Heart right ventricle (tissue), 16 donors: ENCODE measurements at regions not wholly inside any gene's neighbourhood (a gene's known extent, or its start where the extent isn't known, plus 50 kb on each side); places are given as distances from the start of the nearest gene placed in this dataset.

ENCODE experiments used
- ATAC-seq, 8 donors: fragments of 200-7000 bp; cut with Tn5 transposase; one replicate each; pipeline ENCODE4 v1.9.1; 2020; ENCODE audit warnings: mild to moderate bottlenecking in 8 of 8, moderate library complexity in 8 of 8, moderate number of reproducible peaks in 1 of 8
- DNase-seq, 2 donors: peaks; one replicate each; pipeline ENCODE4 v3.0.0-alpha.2; 2020
- H3K27ac ChIP-seq, 10 donors: fragments of 200-600 bp; sonication (generic) in 2 of 10; one replicate each; pipeline versions ENCODE4 v1.5.0 to v1.8.0; 2020 to 2022; ENCODE audit warnings: mild to moderate bottlenecking in 3 of 10
- H3K27me3 ChIP-seq, 7 donors: fragments of 200-600 bp; one replicate each; pipeline ENCODE4 v1.8.0; 2021 to 2022; ENCODE audit warnings: mild to moderate bottlenecking in 2 of 7
- H3K36me3 ChIP-seq, 9 donors: fragments of 200-600 bp; sonication (generic) in 1 of 9; one replicate each; pipeline versions ENCODE4 v1.5.0 to v1.8.0; 2020 to 2022; ENCODE audit warnings: mild to moderate bottlenecking in 2 of 9
- H3K4me1 ChIP-seq, 9 donors: fragments of 200-600 bp; sonication (generic) in 1 of 9; one replicate each; pipeline versions ENCODE4 v1.5.0 to v1.8.0; 2020 to 2022; ENCODE audit warnings: mild to moderate bottlenecking in 4 of 9
- H3K4me3 ChIP-seq, 10 donors: fragments of 200-600 bp; sonication (generic) in 2 of 10; one replicate each; pipeline versions ENCODE4 v1.5.0 to v1.8.0; 2020 to 2022; ENCODE audit warnings: mild to moderate bottlenecking in 7 of 10, moderate library complexity in 2 of 10
- H3K9me3 ChIP-seq, 11 donors: fragments of 200-600 bp in 10 of 11; sonication (generic) in 2 of 11; one replicate each; pipeline versions ENCODE4 v1.5.0 to v1.8.0; 2013 to 2022; ENCODE audit warnings: mild to moderate bottlenecking in 2 of 11, control low read depth in 1 of 11, moderate library complexity in 1 of 11
- WGBS, 2 donors: extraction: QIAGEN DNeasy Blood & Tissue Kit; methylation state at CpG; one replicate each; pipeline ENCODE4 v1.1.7; 2013; ENCODE audit warnings: inconsistent platforms in 1 of 2; 5-methylcytosine and 5-hydroxymethylcytosine counted together
- intact Hi-C, 10 donors: fragments of 100-400 bp; cut with DNase I; formaldehyde crosslinking; loops; one replicate each; pipeline versions ENCODE4 v1.11.1 to v1.14.2; 2022
- TF ChIP-seq, protein P1 (sequence below), 9 donors: fragments of 200-600 bp; sonication (generic) in 2 of 9; IDR thresholded peaks; one replicate each; pipeline versions ENCODE4 v1.5.0 to v1.8.0; 2021 to 2022; ENCODE audit warnings: antibody characterized with exemption in 9 of 9, mild to moderate bottlenecking in 5 of 9, moderate library complexity in 1 of 9
- donor health status: Arrhythmogenic right ventricular cardiomyopathy.
- donor health status: ischemic (EF 13 %, LVEDD 7.1; RV severe dilation, severe dysfunction).
- donor health status: healthy with polysubstance abuse.
- donor health status: DM: no; HTN: yes; CAD: no.
- donor health status: DM: no; HTN: no; CAD: no.
- donor health status: ischemic (EF 25% LVEDD 6.9; RV normal size, moderate dysfunction).
- donor health status: ischemic (EF 25% LVEDD 5.7; RV mildly dilated, moderate dysfunction).
- donor health status: healthy.
- donor health status: DM: yes; HTN: yes; CAD: no.
- donor health status: Ischemic cardiomyopathy.
- donor health status: ischemic (EF 35%, LVEDD 5.7; RV mildly dilated, moderate dysfunction).
- donor health status: nonischemic (EF 11% LVEDD 7.7; RV severe dilation, severe dysfunction).
- donor health status: DM: yes; HTN: yes; CAD: no.
- donor health status: PGD.
- donor health status: ischemic (EF 29% LVEDD 5.4; RV normal size, mild dysfunction).
- donor health status: nonischemic (EF 23%, LVEDD 6.1; RV moderate dilation, normal function).

DNA sequence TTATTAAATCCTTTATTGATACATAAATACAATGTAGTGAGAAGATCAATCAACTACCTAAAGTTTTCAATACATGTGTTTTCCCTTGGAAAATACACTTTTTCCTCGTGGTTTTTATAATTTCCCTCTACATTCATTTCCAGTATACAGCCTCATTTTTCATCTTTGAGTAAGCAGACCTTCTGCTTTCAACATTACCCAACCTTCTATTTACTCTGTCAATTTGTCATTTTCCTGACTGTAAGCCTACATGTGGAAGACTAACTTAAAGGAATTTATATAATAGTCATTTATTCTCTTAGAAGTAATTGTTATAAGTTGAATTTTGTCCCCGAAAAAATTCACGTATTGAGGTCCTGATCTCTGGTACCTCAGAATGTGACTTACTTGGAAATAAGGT lies 594.0 kb downstream of the NUP35 start:
- intact Hi-C loops, result no loop called here
- no peaks in the 10 kb centered on the region for H3K4me1 ChIP-seq
- TF ChIP-seq, protein P1, sequence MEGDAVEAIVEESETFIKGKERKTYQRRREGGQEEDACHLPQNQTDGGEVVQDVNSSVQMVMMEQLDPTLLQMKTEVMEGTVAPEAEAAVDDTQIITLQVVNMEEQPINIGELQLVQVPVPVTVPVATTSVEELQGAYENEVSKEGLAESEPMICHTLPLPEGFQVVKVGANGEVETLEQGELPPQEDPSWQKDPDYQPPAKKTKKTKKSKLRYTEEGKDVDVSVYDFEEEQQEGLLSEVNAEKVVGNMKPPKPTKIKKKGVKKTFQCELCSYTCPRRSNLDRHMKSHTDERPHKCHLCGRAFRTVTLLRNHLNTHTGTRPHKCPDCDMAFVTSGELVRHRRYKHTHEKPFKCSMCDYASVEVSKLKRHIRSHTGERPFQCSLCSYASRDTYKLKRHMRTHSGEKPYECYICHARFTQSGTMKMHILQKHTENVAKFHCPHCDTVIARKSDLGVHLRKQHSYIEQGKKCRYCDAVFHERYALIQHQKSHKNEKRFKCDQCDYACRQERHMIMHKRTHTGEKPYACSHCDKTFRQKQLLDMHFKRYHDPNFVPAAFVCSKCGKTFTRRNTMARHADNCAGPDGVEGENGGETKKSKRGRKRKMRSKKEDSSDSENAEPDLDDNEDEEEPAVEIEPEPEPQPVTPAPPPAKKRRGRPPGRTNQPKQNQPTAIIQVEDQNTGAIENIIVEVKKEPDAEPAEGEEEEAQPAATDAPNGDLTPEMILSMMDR (IDR thresholded peaks at IDR 0.05), result no peak
- no peaks in the 10 kb centered on the region for H3K27me3 ChIP-seq
- H3K27ac ChIP-seq, result no peak overlapping the region
- WGBS, 2 donors, result 63 to 64% methylated on average over 3 of the region's 3 CpGs
- H3K36me3 ChIP-seq, result no peaks in the 10 kb centered on the region
- H3K9me3 ChIP-seq, result no peaks in the 10 kb centered on the region
- no peak overlapping the region for H3K4me3 ChIP-seq
- ATAC-seq (no peak), DNase-seq (no peak)

DNA sequence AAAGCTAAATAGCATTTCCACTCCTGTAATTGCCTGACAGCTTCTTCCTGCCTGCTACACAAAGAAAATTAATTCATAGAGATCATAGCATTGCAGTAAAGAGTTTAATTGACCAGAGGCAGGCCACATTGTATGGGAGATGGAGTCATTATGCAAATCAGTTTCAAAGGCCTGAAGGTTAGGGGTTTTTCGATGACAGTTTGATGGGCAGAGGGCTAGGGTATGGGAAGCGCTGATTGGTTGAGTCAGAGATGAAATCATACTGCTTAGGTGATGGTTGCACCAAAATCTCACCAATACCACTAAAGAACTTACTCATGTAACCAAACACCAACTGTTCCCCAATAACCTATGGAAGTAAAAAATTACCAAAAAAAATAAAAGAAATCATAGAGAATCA lies 599.0 kb downstream of the NUP35 start:
- WGBS, 2 donors, result 85 to 93% methylated on average over 2 of the region's 2 CpGs
- H3K4me3 ChIP-seq, result no peak overlapping the region
- ATAC-seq (no peak), DNase-seq (no peak)
- TF ChIP-seq, protein P1 (IDR thresholded peaks at IDR 0.05), result no peak
- no peaks in the 10 kb centered on the region for H3K27me3 ChIP-seq
- no peaks in the 10 kb centered on the region for H3K4me1 ChIP-seq
- no peak overlapping the region for H3K27ac ChIP-seq
- intact Hi-C loops, result no loop called here
- no peaks in the 10 kb centered on the region for H3K9me3 ChIP-seq
- H3K36me3 ChIP-seq, result no peaks in the 10 kb centered on the region

DNA sequence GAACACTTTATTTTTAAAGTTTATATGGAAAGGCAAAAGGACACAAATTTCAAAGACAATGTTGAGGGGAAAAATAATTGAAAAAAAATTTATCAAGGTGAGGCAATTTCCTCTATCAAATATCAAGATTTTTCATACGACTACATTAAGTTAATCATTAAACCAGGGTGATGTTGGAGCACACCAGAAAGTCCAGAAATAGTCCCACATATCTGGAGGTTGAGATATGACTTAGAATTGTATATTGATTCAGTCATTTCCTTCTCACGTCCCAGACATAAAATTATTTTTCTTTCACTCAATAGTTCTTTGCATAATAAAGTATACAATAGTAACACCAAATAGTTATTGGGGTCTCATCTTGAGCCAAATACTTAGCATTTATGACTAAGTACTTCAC lies 605.1 kb downstream of the NUP35 start:
- H3K9me3 ChIP-seq, result no peaks in the 10 kb centered on the region
- DNase-seq (no peak), ATAC-seq (no peak)
- no peaks in the 10 kb centered on the region for H3K36me3 ChIP-seq
- TF ChIP-seq, protein P1 (IDR thresholded peaks at IDR 0.05), result no peak
- intact Hi-C loops, result no loop called here
- no peak overlapping the region for H3K4me3 ChIP-seq
- 57 to 59% methylated on average over 2 of the region's 2 CpGs for WGBS, 2 donors
- H3K4me1 ChIP-seq, result no peaks in the 10 kb centered on the region
- H3K27ac ChIP-seq, result no peak overlapping the region
- no peaks in the 10 kb centered on the region for H3K27me3 ChIP-seq

DNA sequence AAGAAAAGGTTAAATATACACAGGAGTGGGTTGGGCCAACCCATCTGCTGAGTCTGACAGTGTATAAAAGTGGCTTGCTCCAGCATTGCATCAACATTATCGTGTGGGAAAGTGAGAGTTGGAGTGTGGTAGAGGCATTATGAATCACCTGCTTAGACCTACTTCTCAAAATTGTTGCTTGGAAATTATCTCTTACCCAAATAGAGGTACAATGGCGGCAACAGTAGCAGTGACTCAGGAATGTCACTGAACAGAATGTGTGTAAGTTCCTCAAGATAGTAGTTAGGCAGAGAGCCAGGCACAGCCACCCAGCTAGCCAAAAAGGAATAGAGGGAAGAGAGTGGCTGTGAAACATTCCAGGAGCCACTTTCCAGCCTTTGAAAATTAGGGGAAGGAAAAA lies 616.0 kb downstream of the NUP35 start:
- Histone ChIP-seq H3K36me3 (no peaks in the 10 kb centered on the region), H3K4me3 (no peak overlapping the region), H3K4me1 (no peaks in the 10 kb centered on the region), H3K9me3 (no peaks in the 10 kb centered on the region), H3K27ac (no peak overlapping the region), H3K27me3 (no peaks in the 10 kb centered on the region)
- TF ChIP-seq, protein P1 (IDR thresholded peaks at IDR 0.05), result no peak
- no peak for DNase-seq
- WGBS, 2 donors, result 33 to 49% methylated on average over 2 of the region's 2 CpGs
- intact Hi-C loops, result no loop called here
- no peak for ATAC-seq

- Histone ChIP-seq H3K4me3 (no peak overlapping the region), H3K9me3 (peaks cover 0 to 10% (median 0%) of the 10 kb centered on the region in 11 donors), H3K4me1 (no peaks in the 10 kb centered on the region), H3K27ac (no peak overlapping the region), H3K36me3 (no peaks in the 10 kb centered on the region), H3K27me3 (no peaks in the 10 kb centered on the region)
- TF ChIP-seq, protein P1 (IDR thresholded peaks at IDR 0.05), result no peak
- ATAC-seq (no peak), DNase-seq (no peak)
- WGBS, 2 donors, result 78 to 84% methylated on average over 3 of the region's 3 CpGs
- intact Hi-C loops, result no loop called here
Observed at GRCh38 chr2:183752571-183752970, 628.3 kb downstream of the NUP35 start.
